ENCODE measurements at regions not wholly inside any gene's neighbourhood (a gene's known extent, or its start where the extent isn't known, plus 50 kb on each side); places are given as distances from the start of the nearest gene placed in this dataset.
"Not testable (repeated sequence)": the region's sequence is repeated elsewhere in the genome, so short reads cannot be mapped to it uniquely, and the experiment has no call there.

GRCh38 chr5:145520335-145520734, 314.8 kb downstream of the PRELID2 start:
- no peak for TF ChIP-seq POLR2AphosphoS5 (IDR thresholded peaks at IDR 0.05; ENCODE audit: borderline replicate concordance, low read depth, low read length)
- TF ChIP-seq FOXP2 (optimal IDR thresholded peaks at IDR 0.05; ENCODE audit: control extremely low read depth, extremely low read length, insufficient read depth): no peak
- TF ChIP-seq EZH2 (IDR thresholded peaks at IDR 0.05): no peak

GRCh38 chr5:145517588-145517987, 317.6 kb downstream of the PRELID2 start:
- H3K27ac ChIP-seq; H3K36me3 ChIP-seq (ENCODE audit: insufficient read depth, low read length); H3K9ac ChIP-seq (ENCODE audit: insufficient read length); H3K4me3 ChIP-seq; DNase-seq (ENCODE audit: low read depth, low spot score); H3K9me3 ChIP-seq (ENCODE audit: low read depth, low read length): not testable (repeated sequence)

More at GRCh38 chr5:145520335-145520734, 314.8 kb downstream of the PRELID2 start:
- Histone ChIP-seq H3K4me3 (no peak overlapping the region), H3K27ac (no peak overlapping the region), H3K36me3 (ENCODE audit: insufficient read depth, low read length) (no peaks in the 10 kb centered on the region), H3K9ac (ENCODE audit: insufficient read length) (no peak overlapping the region), H3K9me3 (ENCODE audit: low read depth, low read length) (no peaks in the 10 kb centered on the region)
- no peak for DNase-seq (ENCODE audit: low read depth, low spot score)

GRCh38 chr5:145511351-145511750, 323.8 kb downstream of the PRELID2 start:
- H3K36me3 ChIP-seq (ENCODE audit: insufficient read depth, low read length): no peaks in the 10 kb centered on the region
- H3K4me3 ChIP-seq: no peak overlapping the region
- H3K9ac ChIP-seq (ENCODE audit: insufficient read length): no peak overlapping the region
- no peak for DNase-seq (ENCODE audit: low read depth, low spot score)
- TF ChIP-seq FOXP2 (optimal IDR thresholded peaks at IDR 0.05; ENCODE audit: control extremely low read depth, extremely low read length, insufficient read depth) (no peak), EZH2 (IDR thresholded peaks at IDR 0.05) (no peak), POLR2AphosphoS5 (IDR thresholded peaks at IDR 0.05; ENCODE audit: borderline replicate concordance, low read depth, low read length) (no peak)
- H3K9me3 ChIP-seq (ENCODE audit: low read depth, low read length): no peaks in the 10 kb centered on the region
- no peak overlapping the region for H3K27ac ChIP-seq

- H3K9me3 ChIP-seq (ENCODE audit: low read depth, low read length): no peaks in the 10 kb centered on the region
- DNase-seq (ENCODE audit: low read depth, low spot score): no peak
- no peak for TF ChIP-seq POLR2AphosphoS5 (IDR thresholded peaks at IDR 0.05; ENCODE audit: borderline replicate concordance, low read depth, low read length)
- no peak for TF ChIP-seq EZH2 (IDR thresholded peaks at IDR 0.05)
- no peak for TF ChIP-seq FOXP2 (optimal IDR thresholded peaks at IDR 0.05; ENCODE audit: control extremely low read depth, extremely low read length, insufficient read depth)
Observed at GRCh38 chr5:145510769-145511168, 324.4 kb downstream of the PRELID2 start.

GRCh38 chr5:145510324-145510723, 324.8 kb downstream of the PRELID2 start:
- Histone ChIP-seq H3K27ac (no peak overlapping the region), H3K9ac (ENCODE audit: insufficient read length) (no peak overlapping the region), H3K4me3 (no peak overlapping the region), H3K36me3 (ENCODE audit: insufficient read depth, low read length) (no peaks in the 10 kb centered on the region), H3K9me3 (ENCODE audit: low read depth, low read length) (no peaks in the 10 kb centered on the region)
- no peak for DNase-seq (ENCODE audit: low read depth, low spot score)
- no peak for TF ChIP-seq FOXP2 (optimal IDR thresholded peaks at IDR 0.05; ENCODE audit: control extremely low read depth, extremely low read length, insufficient read depth)
- no peak for TF ChIP-seq EZH2 (IDR thresholded peaks at IDR 0.05)
- no peak for TF ChIP-seq POLR2AphosphoS5 (IDR thresholded peaks at IDR 0.05; ENCODE audit: borderline replicate concordance, low read depth, low read length)

More at GRCh38 chr5:145510769-145511168, 324.4 kb downstream of the PRELID2 start:
- Histone ChIP-seq H3K4me3 (no peak overlapping the region), H3K36me3 (ENCODE audit: insufficient read depth, low read length) (no peaks in the 10 kb centered on the region), H3K9ac (ENCODE audit: insufficient read length) (no peak overlapping the region), H3K27ac (no peak overlapping the region)

- H3K36me3 ChIP-seq (ENCODE audit: insufficient read depth, low read length): no peaks in the 10 kb centered on the region
- H3K4me3 ChIP-seq: no peak overlapping the region
- no peaks in the 10 kb centered on the region for H3K9me3 ChIP-seq (ENCODE audit: low read depth, low read length)
- no peak for TF ChIP-seq POLR2AphosphoS5 (IDR thresholded peaks at IDR 0.05; ENCODE audit: borderline replicate concordance, low read depth, low read length)
- no peak for TF ChIP-seq FOXP2 (optimal IDR thresholded peaks at IDR 0.05; ENCODE audit: control extremely low read depth, extremely low read length, insufficient read depth)
- TF ChIP-seq EZH2 (IDR thresholded peaks at IDR 0.05): no peak
- H3K27ac ChIP-seq: no peak overlapping the region
- no peak overlapping the region for H3K9ac ChIP-seq (ENCODE audit: insufficient read length)
- DNase-seq (ENCODE audit: low read depth, low spot score): no peak
Observed at GRCh38 chr5:145509336-145510136, 325.6 kb downstream of the PRELID2 start.

GRCh38 chr5:145506185-145506850, 328.8 kb downstream of the PRELID2 start:
- TF ChIP-seq FOXP2 (optimal IDR thresholded peaks at IDR 0.05; ENCODE audit: control extremely low read depth, extremely low read length, insufficient read depth): no peak
- TF ChIP-seq POLR2AphosphoS5 (IDR thresholded peaks at IDR 0.05; ENCODE audit: borderline replicate concordance, low read depth, low read length): no peak
- no peak for TF ChIP-seq EZH2 (IDR thresholded peaks at IDR 0.05)
- no peak overlapping the region for H3K4me3 ChIP-seq
- DNase-seq (ENCODE audit: low read depth, low spot score): no peak
- no peaks in the 10 kb centered on the region for H3K36me3 ChIP-seq (ENCODE audit: insufficient read depth, low read length)
- H3K9me3 ChIP-seq (ENCODE audit: low read depth, low read length): no peaks in the 10 kb centered on the region
- H3K9ac ChIP-seq (ENCODE audit: insufficient read length): no peak overlapping the region
- H3K27ac ChIP-seq: no peak overlapping the region

- Histone ChIP-seq H3K27ac (no peak overlapping the region), H3K4me3 (no peak overlapping the region), H3K36me3 (ENCODE audit: insufficient read depth, low read length) (no peaks in the 10 kb centered on the region), H3K9ac (ENCODE audit: insufficient read length) (no peak overlapping the region), H3K9me3 (ENCODE audit: low read depth, low read length) (no peaks in the 10 kb centered on the region)
- DNase-seq (ENCODE audit: low read depth, low spot score): no peak
- TF ChIP-seq FOXP2 (optimal IDR thresholded peaks at IDR 0.05; ENCODE audit: control extremely low read depth, extremely low read length, insufficient read depth) (no peak), EZH2 (IDR thresholded peaks at IDR 0.05) (no peak), POLR2AphosphoS5 (IDR thresholded peaks at IDR 0.05; ENCODE audit: borderline replicate concordance, low read depth, low read length) (no peak)
Observed at GRCh38 chr5:145502906-145503305, 332.2 kb downstream of the PRELID2 start.

Data from SK-N-MC (cell line).